HEK293T (cell line): ENCODE measurements at regions not wholly inside any gene's neighbourhood (a gene's known extent, or its start where the extent isn't known, plus 50 kb on each side); places are given as distances from the start of the nearest gene placed in this dataset.
"Not testable (repeated sequence)": the region's sequence is repeated elsewhere in the genome, so short reads cannot be mapped to it uniquely, and the experiment has no call there.

Experiments
- CTCF ChIA-PET: fragments of 350-600 bp; formaldehyde crosslinking; extraction: SDS; loops from one replicate; lab custom pipeline; 2021; ENCODE audit warnings: antibody characterized with exemption, inconsistent platforms; lab: Yijun Ruan, JAX
- POLR2A ChIA-PET: fragments of 350-600 bp; formaldehyde crosslinking; extraction: SDS; loops from one replicate; lab custom pipeline; 2020; ENCODE audit warnings: antibody characterized with exemption, inconsistent platforms; lab: Yijun Ruan, JAX
- DNase-seq: peaks from one replicate; pipeline ENCODE4 v3.0.0; 2012; ENCODE audit warnings: mixed read lengths; ENCODE audit errors: extremely low spot score
- ARNT ChIP-seq: fragments of 450-650 bp; IDR thresholded peaks from 2 replicates; pipeline ENCODE4 v1.6.1; 2017; ENCODE audit warnings: mild to moderate bottlenecking
- BHLHE40 ChIP-seq: fragments of 450-650 bp; IDR thresholded peaks from 2 replicates; pipeline ENCODE4 v1.6.1; 2016; ENCODE audit warnings: mild to moderate bottlenecking, moderate library complexity, borderline replicate concordance
- CTBP1 ChIP-seq: fragments of 450-650 bp; IDR thresholded peaks from 2 replicates; pipeline ENCODE4 v1.6.1; 2016; ENCODE audit warnings: borderline replicate concordance
- ELF4 ChIP-seq: fragments of 450-650 bp; IDR thresholded peaks from 2 replicates; pipeline ENCODE4 v1.6.1; 2017; ENCODE audit warnings: antibody characterized with exemption
- FOXA1 ChIP-seq: fragments of 450-650 bp; IDR thresholded peaks from 2 replicates; pipeline ENCODE4 v1.6.1; 2016; ENCODE audit warnings: mild to moderate bottlenecking
- FOXK2 ChIP-seq: fragments of 450-650 bp; IDR thresholded peaks from 2 replicates; pipeline ENCODE4 v1.6.1; 2016; ENCODE audit warnings: mild to moderate bottlenecking
- FOXM1 ChIP-seq: fragments of 450-650 bp; IDR thresholded peaks from 2 replicates; pipeline ENCODE4 v1.6.1; 2017; ENCODE audit warnings: mild to moderate bottlenecking, borderline replicate concordance
- HDGF ChIP-seq: fragments of 450-650 bp; IDR thresholded peaks from 2 replicates; pipeline ENCODE4 v1.6.1; 2017; ENCODE audit warnings: antibody characterized with exemption, borderline replicate concordance
- L3MBTL2 ChIP-seq: fragments of 450-650 bp; conservative IDR thresholded peaks from 2 replicates; pipeline ENCODE4 v1.6.1; 2016; ENCODE audit warnings: mild to moderate bottlenecking
- LEF1 ChIP-seq: fragments of 450-650 bp; IDR thresholded peaks from 2 replicates; pipeline ENCODE4 v1.6.1; 2017; ENCODE audit warnings: mild to moderate bottlenecking, borderline replicate concordance
- NFRKB ChIP-seq: fragments of 450-650 bp; IDR thresholded peaks from 2 replicates; pipeline ENCODE4 v1.6.1; 2016; ENCODE audit warnings: mild to moderate bottlenecking, moderate library complexity
- SP1 ChIP-seq: fragments of 450-650 bp; IDR thresholded peaks from 2 replicates; pipeline ENCODE4 v1.6.1; 2017
- SUZ12 ChIP-seq: fragments of 450-650 bp; IDR thresholded peaks from 2 replicates; pipeline ENCODE4 v1.6.1; 2016; ENCODE audit warnings: mild to moderate bottlenecking
- TARDBP ChIP-seq: fragments of 450-650 bp; IDR thresholded peaks from 2 replicates; pipeline ENCODE4 v1.6.1; 2016
- ZNF384 ChIP-seq: fragments of 450-650 bp; IDR thresholded peaks from 2 replicates; pipeline ENCODE4 v1.6.1; 2016
- TF ChIP-seq, protein P1 (sequence below): fragments of 450-650 bp; IDR thresholded peaks from 2 replicates; pipeline ENCODE4 v1.6.1; 2016

DNA sequence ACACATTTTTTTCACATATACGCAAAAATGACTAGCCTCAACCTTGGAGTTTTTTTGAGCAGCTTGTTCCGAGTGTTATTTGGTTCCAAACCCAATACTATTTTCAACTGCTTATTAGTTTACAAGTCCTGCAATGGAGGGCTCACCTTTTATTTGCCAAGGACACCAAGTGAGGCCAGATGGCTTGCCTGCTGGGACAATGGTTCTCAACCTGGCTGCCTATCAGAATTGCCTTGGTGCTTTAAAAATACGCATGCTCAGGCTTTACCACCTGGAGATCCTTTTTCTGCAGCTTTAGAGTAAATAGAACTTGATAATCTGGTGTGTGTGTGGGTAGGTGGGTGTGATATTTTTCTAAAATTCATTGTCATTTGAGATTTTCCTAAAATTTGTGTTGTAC is 276.8 kb downstream of the MTERF1 start:
- CTCF ChIA-PET: no interaction called here
- POLR2A ChIA-PET: no interaction called here
- TF ChIP-seq FOXK2 (no peak), SUZ12 (no peak), ZNF384 (no peak), LEF1 (no peak)
- DNase-seq: no peak

DNA sequence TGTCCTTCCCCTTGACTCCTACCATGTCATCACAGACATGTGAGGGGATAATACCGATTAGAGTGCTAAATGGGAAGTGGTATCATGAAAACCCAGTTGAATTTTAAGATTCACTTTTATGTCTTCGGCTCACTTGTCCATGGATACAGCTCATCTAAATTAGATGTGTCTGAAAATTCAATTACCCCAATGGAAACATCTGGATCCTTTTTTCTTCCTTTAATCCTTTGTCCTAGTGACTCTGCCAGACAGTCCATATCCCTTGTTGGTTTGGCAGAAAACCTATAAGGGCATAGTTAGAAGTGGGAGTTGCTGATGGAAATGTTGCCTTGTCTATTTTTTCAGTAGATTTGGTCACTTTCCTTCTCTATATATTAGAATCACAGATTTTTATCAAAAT is 271.9 kb downstream of the MTERF1 start:
- POLR2A ChIA-PET: no interaction called here
- no peak for DNase-seq
- CTCF ChIA-PET: no interaction called here
- TF ChIP-seq ARNT: no peak
- TF ChIP-seq CTBP1: no peak

DNA sequence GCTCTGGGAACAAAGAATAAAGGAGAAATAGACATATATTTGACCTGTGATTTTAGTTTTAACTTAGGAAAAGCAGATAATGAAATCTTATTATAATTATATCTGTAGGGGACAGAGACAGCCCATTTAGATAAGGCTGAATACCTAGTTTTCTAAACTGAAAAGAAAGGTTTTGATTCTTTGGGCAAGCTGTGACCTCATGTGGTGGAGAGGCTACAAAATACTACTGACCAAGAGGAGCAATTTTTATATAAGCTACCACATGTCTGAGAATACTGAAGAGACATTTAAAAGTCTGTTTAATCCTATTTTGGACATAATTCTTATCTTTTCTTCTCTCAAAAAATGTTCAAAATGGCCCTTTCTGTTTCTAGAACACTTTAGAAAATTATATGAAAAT is 271.0 kb downstream of the MTERF1 start:
- ChIA-PET CTCF (no interaction called here), POLR2A (no interaction called here)
- no peak for DNase-seq
- TF ChIP-seq L3MBTL2 (no peak), FOXM1 (no peak), ZNF384 (no peak), BHLHE40 (no peak)
- TF ChIP-seq, protein P1, sequence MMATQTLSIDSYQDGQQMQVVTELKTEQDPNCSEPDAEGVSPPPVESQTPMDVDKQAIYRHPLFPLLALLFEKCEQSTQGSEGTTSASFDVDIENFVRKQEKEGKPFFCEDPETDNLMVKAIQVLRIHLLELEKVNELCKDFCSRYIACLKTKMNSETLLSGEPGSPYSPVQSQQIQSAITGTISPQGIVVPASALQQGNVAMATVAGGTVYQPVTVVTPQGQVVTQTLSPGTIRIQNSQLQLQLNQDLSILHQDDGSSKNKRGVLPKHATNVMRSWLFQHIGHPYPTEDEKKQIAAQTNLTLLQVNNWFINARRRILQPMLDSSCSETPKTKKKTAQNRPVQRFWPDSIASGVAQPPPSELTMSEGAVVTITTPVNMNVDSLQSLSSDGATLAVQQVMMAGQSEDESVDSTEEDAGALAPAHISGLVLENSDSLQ: no peak

DNA sequence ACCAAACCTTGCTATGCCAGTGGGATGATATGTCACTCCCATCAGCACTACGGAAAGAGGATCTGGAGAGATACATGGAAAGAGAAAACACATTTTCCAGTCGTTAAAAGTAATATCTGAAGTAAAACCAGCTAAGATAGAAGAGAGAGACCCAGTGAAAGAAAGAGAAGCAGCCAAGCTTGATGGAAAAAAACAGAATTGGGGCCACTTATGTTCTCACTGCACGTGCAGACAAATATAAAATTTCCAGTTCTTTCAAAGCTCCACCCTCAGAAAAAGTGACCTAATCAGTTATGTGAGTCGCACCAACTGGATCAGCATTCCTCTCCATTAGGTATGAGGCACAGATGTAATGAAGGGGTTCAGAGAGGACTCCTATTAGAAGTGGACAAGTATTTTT is 266.1 kb downstream of the MTERF1 start:
- ChIA-PET CTCF (no interaction called here), POLR2A (no interaction called here)
- DNase-seq: no peak
- no peak for TF ChIP-seq SP1

DNA sequence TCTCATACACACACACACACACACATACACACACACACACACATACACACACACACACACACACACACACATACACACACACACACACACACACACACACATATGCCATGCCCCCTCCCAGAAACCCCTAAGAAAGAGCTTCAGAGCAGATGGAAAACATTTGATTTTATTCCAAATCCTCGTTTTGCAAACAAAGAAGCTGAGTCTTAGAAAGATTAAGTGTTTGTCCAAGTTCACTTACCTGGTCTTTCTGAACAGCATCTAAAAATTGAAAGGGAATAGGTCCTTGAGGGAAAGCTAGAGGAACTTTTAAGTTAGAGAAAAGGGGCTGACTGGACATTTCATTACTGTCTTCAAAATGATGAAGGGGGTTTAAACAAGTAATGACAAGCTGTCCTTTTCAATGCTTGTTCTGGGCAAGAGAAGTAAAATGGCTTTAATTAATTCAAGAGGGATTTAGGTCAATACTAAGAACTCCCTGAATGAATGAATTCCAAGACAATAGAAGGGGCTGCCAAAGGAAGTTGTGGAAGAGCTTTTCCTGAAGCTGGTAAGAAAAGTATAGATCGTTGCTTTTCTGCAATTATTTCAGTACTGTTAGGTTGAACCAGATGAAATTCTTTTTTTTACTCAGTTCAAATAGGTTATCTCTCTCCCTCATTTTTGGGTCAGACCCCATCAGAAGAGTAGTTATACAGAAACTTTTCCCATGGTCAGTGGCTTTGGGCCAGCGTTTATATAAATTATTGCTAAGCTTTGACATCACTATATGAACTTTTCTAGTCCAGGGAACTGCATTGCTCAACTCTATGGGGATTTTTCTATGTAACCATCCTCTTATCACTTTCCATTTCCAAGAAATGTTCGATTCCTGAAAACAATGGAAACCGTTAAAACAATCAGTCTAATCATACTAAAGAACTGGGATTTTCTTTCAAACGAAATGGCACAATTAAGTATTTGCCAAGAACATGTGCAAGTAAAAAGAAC is 261.4 kb downstream of the MTERF1 start:
- TF ChIP-seq ELF4 (no peak), LEF1 (no peak), BHLHE40 (no peak), CTBP1 (no peak), TARDBP (no peak), HDGF (no peak), L3MBTL2 (no peak), FOXA1 (no peak), ARNT (no peak), FOXM1 (no peak), FOXK2 (no peak), ZNF384 (no peak)
- no peak for DNase-seq
- ChIA-PET POLR2A (no interaction called here), CTCF (no interaction called here)

DNA sequence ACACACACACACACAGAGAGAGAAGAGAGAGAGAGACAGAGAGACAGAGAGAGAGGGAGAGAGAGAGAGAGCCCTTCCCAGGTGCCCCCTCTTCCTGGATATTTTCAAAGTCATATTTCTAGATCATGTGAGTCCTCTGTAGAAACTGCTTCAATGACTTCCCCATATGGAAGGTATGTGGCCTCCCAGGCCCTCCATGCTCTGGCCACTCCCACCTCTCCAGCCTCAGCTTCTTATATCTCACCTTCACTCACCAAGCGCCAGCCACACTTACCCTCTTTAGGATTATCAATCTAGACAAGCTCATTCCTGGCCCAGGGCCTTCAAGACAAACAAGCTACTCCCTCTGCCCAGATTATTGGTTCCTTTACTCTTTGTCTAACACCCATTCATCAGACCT is 259.7 kb downstream of the MTERF1 start:
- DNase-seq: no peak
- TF ChIP-seq ARNT: no peak
- no peak for TF ChIP-seq SUZ12
- no peak for TF ChIP-seq FOXM1
- no peak for TF ChIP-seq NFRKB
- no peak for TF ChIP-seq L3MBTL2
- ChIA-PET CTCF (no interaction called here), POLR2A (no interaction called here)

DNA sequence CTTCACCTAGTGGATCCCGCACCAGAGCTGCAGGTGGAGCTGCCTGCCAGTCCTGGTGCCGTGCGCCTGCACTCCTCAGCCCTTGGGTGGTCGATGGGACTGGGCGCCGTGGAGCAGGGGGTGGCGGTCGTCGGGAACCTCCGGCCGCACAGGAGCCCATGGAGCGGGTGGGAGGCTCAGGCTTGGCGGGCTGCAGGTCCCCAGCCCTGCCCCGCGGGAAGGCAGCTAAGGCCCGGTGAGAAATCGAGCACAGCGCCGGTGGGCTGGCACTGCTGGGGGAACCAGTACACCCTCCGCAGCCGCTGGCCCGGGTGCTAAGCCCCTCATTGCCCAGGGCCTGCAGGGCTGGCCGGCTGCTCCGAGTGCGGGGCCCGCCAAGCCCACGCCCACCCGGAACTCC is 253.2 kb downstream of the MTERF1 start:
- CTCF ChIA-PET, DNase-seq, POLR2A ChIA-PET: not testable (repeated sequence)

DNA sequence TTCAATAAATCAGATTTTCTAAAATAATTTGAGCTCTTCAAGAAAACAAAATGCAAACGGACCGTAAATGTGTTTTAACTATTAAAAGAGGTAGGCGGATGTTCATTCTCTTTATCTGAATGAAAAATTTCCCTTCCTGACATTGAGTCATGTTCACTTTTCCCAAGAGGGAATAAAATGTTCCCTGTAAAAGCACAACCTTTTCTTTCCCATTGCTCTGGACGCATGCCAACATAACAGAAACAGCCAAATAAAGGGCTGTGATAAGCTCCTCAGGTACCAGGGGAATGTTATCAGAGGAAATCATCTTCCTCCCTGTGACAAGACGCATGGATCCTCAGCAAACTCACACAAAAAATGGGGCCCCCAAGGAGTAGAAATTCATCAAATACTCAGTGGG is 251.8 kb downstream of the MTERF1 start:
- TF ChIP-seq BHLHE40 (no peak), ELF4 (no peak), ZNF384 (no peak), HDGF (no peak), ARNT (no peak), FOXM1 (no peak), SP1 (no peak), FOXA1 (no peak), FOXK2 (no peak), NFRKB (no peak), TARDBP (no peak), CTBP1 (no peak), SUZ12 (no peak), L3MBTL2 (no peak), LEF1 (no peak)
- TF ChIP-seq, protein P1: no peak
- no peak for DNase-seq
- ChIA-PET POLR2A (no interaction called here), CTCF (no interaction called here)
